NB4 (cell line): ENCODE measurements at regions not wholly inside any gene's neighbourhood (a gene's known extent, or its start where the extent isn't known, plus 50 kb on each side); places are given as distances from the start of the nearest gene placed in this dataset.

Experiments
- DNase-seq: peaks from one replicate; pipeline ENCODE4 v3.0.0; 2010; ENCODE audit warnings: low read depth
- H3K4me3 ChIP-seq: one replicate; pipeline ENCODE4 v1.5.1; 2011; ENCODE audit warnings: mild to moderate bottlenecking, low read depth, low read length, moderate library complexity
- MYC ChIP-seq: IDR thresholded peaks from 2 replicates; pipeline ENCODE4 v1.6.1; 2011; ENCODE audit warnings: low read depth, low read length
- POLR2A ChIP-seq: IDR thresholded peaks from 2 replicates; pipeline ENCODE4 v1.6.1; 2011; ENCODE audit warnings: mild to moderate bottlenecking; ENCODE audit not compliant: insufficient read length; ENCODE audit errors: extremely low read depth
- TF ChIP-seq, protein P1 (sequence below): IDR thresholded peaks from one replicate; pipeline ENCODE4 v1.5.1; 2012; ENCODE audit warnings: low read depth, low read length
- TF ChIP-seq, protein P2 (sequence below): IDR thresholded peaks from 2 replicates; pipeline ENCODE4 v1.6.1; 2011; ENCODE audit warnings: low read depth, low read length

DNA sequence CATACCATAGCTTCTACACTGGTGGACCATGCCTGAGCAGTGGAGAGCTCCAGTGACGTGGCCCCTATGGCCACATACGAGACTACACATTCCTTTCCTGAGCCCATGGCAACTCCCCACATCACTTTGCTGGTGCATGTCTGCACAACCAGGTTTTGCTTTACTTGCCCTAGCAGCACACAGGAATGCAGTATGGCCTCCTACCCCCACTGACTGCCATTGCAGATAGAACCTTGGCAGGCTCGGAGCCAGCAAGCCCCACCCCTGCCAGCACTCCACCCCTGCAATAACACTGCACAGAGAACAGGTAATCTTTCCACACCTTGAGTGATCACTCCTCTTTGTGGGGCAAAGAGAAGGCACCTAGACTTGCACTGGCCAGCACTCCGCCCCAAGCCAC, 531.9 kb upstream of the CAMK1G start:
- DNase-seq: no peak
- no peak overlapping the region for H3K4me3 ChIP-seq
- TF ChIP-seq POLR2A (no peak), MYC (no peak)
- TF ChIP-seq, protein P1, sequence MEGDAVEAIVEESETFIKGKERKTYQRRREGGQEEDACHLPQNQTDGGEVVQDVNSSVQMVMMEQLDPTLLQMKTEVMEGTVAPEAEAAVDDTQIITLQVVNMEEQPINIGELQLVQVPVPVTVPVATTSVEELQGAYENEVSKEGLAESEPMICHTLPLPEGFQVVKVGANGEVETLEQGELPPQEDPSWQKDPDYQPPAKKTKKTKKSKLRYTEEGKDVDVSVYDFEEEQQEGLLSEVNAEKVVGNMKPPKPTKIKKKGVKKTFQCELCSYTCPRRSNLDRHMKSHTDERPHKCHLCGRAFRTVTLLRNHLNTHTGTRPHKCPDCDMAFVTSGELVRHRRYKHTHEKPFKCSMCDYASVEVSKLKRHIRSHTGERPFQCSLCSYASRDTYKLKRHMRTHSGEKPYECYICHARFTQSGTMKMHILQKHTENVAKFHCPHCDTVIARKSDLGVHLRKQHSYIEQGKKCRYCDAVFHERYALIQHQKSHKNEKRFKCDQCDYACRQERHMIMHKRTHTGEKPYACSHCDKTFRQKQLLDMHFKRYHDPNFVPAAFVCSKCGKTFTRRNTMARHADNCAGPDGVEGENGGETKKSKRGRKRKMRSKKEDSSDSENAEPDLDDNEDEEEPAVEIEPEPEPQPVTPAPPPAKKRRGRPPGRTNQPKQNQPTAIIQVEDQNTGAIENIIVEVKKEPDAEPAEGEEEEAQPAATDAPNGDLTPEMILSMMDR: no peak
- TF ChIP-seq, protein P2, sequence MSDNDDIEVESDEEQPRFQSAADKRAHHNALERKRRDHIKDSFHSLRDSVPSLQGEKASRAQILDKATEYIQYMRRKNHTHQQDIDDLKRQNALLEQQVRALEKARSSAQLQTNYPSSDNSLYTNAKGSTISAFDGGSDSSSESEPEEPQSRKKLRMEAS: no peak

DNA sequence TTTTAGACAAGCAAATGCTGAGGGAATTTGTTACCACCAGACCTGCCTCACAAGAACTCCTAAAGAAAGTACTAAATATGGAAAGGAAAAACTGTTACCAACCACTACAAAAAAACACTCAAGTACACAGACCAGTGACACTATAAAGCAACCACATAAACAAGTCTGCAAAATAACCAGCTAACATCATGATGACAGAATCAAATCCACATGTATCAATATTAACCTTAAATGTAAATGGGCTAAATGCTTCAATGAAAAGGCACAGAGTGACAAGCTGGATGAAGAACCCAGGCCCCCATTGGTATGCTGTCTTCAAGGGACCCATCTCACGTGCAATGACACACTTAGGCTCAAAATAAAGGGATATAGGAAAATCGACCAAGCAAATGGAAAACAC, 529.9 kb upstream of the CAMK1G start:
- no peak overlapping the region for H3K4me3 ChIP-seq
- no peak for DNase-seq
- TF ChIP-seq POLR2A (no peak), MYC (no peak)
- TF ChIP-seq, protein P2: no peak
- TF ChIP-seq, protein P1: no peak

DNA sequence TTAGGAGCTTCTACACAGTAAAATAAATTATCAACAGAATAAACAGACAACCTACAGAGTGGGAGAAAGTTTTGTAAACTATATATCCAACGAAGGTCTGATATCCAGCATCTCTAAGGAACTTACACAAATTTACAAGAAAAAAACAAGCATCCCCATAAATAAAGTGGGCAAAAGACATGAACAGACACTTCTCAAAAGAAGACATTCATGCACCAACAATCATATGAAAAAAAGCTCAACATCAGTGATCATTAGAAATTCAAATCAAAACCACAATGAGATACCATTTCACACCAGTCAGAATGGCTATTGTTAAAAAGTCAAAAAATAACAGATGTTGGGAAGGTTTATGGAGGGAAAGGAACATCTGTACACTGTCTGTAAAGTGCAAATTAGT, 526.4 kb upstream of the CAMK1G start:
- no peak for DNase-seq
- no peak overlapping the region for H3K4me3 ChIP-seq
- no peak for TF ChIP-seq MYC
- TF ChIP-seq, protein P1: no peak
- TF ChIP-seq, protein P2: no peak
- no peak for TF ChIP-seq POLR2A

DNA sequence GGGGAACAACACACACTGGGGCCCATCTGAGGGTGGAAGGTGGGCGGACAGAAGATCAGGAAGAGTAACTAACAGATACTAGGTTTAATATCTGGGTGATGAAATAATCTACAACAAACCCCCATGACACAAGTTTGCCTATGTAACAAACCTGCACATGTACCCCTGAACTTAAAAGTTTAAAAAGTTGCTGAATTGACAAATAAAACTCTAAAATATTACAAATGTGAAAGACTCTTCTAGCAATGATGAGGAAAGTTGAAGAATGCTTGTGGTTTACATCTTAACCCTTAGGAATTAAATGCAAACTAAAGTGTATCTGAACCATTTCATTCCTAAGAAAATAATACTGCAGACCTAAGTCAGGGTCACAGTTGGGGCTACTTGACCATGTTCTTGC, 525.6 kb upstream of the CAMK1G start:
- TF ChIP-seq POLR2A: no peak
- TF ChIP-seq, protein P1: no peak
- TF ChIP-seq MYC: no peak
- TF ChIP-seq, protein P2: no peak
- no peak for DNase-seq
- H3K4me3 ChIP-seq: no peak overlapping the region

- no peak for DNase-seq
- H3K4me3 ChIP-seq: no peak overlapping the region
- TF ChIP-seq, protein P2: no peak
- TF ChIP-seq MYC: no peak
- no peak for TF ChIP-seq POLR2A
- TF ChIP-seq, protein P1: no peak
These were observed 524.1 kb upstream of the CAMK1G start for GRCh38 chr1:209059376-209059775.

GRCh38 chr1:209059981-209060380, 523.5 kb upstream of the CAMK1G start:
- TF ChIP-seq MYC (no peak), POLR2A (no peak)
- TF ChIP-seq, protein P2: no peak
- TF ChIP-seq, protein P1: no peak
- no peak overlapping the region for H3K4me3 ChIP-seq
- no peak for DNase-seq
